ENCODE measurements at regions not wholly inside any gene's neighbourhood (a gene's known extent, or its start where the extent isn't known, plus 50 kb on each side); places are given as distances from the start of the nearest gene placed in this dataset.

GRCh38 chr21:16674949-16675348 is 837.9 kb upstream of the CXADR start:
- no peaks in the 10 kb centered on the region for H3K36me3 ChIP-seq

GRCh38 chr21:16676391-16676790 is 836.5 kb upstream of the CXADR start:
- H3K27ac ChIP-seq: no peak overlapping the region
- no peak for DNase-seq
- TF ChIP-seq CTCF (IDR thresholded peaks at IDR 0.05): no peak
- TF ChIP-seq POLR2A (IDR thresholded peaks at IDR 0.05): no peak
- peaks cover 8 to 26% of the 10 kb centered on the region in 2 donors for H3K4me1 ChIP-seq
- H3K27me3 ChIP-seq: no peaks in the 10 kb centered on the region
- H3K36me3 ChIP-seq: no peaks in the 10 kb centered on the region
- H3K9me3 ChIP-seq: no peaks in the 10 kb centered on the region
- 54 to 60% methylated on average over 3 of the region's 3 CpGs for WGBS, 2 donors
- H3K4me3 ChIP-seq (replicated peaks in 1 of 3): no peak overlapping the region
- intact Hi-C loops (cut with DNase I): no loop called here

More at GRCh38 chr21:16674949-16675348, 837.9 kb upstream of the CXADR start:
- WGBS, 2 donors: 92 to 97% methylated on average over 2 of the region's 2 CpGs
- Histone ChIP-seq H3K27me3 (no peaks in the 10 kb centered on the region), H3K9me3 (no peaks in the 10 kb centered on the region), H3K4me3 (replicated peaks in 1 of 3) (no peak overlapping the region), H3K27ac (no peak overlapping the region), H3K4me1 (peaks cover 8 to 26% of the 10 kb centered on the region in 2 donors)
- TF ChIP-seq CTCF (IDR thresholded peaks at IDR 0.05): no peak
- no peak for TF ChIP-seq POLR2A (IDR thresholded peaks at IDR 0.05)
- intact Hi-C loops (cut with DNase I): no loop called here
- DNase-seq: no peak

DNA sequence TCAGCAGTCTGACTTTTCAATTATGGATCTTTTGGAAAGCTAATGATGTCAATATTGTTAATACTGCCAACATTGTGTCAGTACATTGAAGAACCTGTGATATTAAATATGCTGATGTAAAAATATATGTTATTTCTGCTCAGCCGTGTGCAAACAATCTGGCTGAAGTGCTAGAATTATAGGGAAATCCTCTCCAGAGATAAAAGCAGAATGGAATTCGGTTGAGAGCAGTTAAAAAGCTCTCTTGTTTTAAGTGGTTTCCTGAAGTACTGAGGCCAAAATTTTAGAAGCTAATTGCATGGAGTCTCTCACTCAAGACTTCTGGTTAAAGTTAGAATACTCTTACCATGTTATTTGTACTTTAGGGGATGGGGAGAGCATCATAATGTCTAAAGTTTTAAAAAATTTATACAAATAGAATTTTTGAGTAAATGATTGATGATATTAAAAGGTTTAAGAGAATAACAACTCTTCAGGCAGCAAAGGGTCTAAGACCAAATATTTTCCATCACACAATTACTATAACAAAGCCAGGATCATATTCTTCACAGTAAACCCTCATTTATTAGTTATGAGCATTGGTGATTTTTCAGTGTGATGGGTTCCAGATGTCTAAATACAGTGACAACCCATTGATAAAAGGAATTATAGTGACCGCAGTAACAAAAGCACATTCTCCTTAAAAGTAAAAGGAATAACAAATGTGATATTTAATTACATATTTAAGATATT is 834.2 kb upstream of the CXADR start:
- Histone ChIP-seq H3K36me3 (no peaks in the 10 kb centered on the region), H3K4me1 (peaks cover 8 to 26% of the 10 kb centered on the region in 2 donors), H3K4me3 (replicated peaks in 1 of 3) (no peak overlapping the region), H3K27me3 (no peaks in the 10 kb centered on the region), H3K9me3 (no peaks in the 10 kb centered on the region), H3K27ac (no peak overlapping the region)
- TF ChIP-seq POLR2A (IDR thresholded peaks at IDR 0.05): no peak
- TF ChIP-seq CTCF (IDR thresholded peaks at IDR 0.05): no peak
- intact Hi-C loops (cut with DNase I): no loop called here
- DNase-seq: no peak
- 31 to 37% methylated on average over 3 of the region's 3 CpGs for WGBS, 2 donors

GRCh38 chr21:16695074-16695473 is 817.8 kb upstream of the CXADR start:
- Histone ChIP-seq H3K4me3 (replicated peaks in 1 of 3) (no peak overlapping the region), H3K27ac (no peak overlapping the region), H3K4me1 (no peaks in the 10 kb centered on the region), H3K36me3 (no peaks in the 10 kb centered on the region), H3K9me3 (no peaks in the 10 kb centered on the region), H3K27me3 (no peaks in the 10 kb centered on the region)
- DNase-seq: no peak
- 86 to 91% methylated on average over 1 to 2 of the region's 2 CpGs for WGBS, 2 donors
- TF ChIP-seq CTCF (IDR thresholded peaks at IDR 0.05) (no peak), POLR2A (IDR thresholded peaks at IDR 0.05) (no peak)
- intact Hi-C loops (cut with DNase I): no loop called here

DNA sequence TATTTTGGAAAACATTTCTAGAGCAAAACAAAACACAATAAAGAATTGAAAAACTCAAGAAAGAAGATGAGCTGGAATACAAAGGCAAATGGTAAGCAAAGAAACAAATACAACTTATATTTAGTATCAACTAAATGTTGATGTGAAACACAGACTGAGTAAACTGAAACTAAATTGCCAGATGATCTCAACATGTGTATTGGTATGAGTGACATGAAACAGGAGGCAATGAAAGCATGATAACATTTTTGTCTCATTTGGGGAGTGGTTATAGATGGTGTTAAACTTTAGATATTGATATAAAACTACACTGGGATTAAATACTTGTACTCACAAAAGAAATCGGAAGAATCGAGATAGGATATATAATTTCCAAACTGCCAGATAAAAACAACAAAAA is 805.6 kb upstream of the CXADR start:
- 93 to 96% methylated on average over 2 of the region's 2 CpGs for WGBS, 2 donors
- DNase-seq: no peak
- H3K36me3 ChIP-seq: no peaks in the 10 kb centered on the region
- no peaks in the 10 kb centered on the region for H3K4me1 ChIP-seq
- no peaks in the 10 kb centered on the region for H3K27me3 ChIP-seq
- no peak overlapping the region for H3K27ac ChIP-seq
- TF ChIP-seq POLR2A (IDR thresholded peaks at IDR 0.05) (no peak), CTCF (IDR thresholded peaks at IDR 0.05) (no peak)
- intact Hi-C loops (cut with DNase I): no loop called here
- no peak overlapping the region for H3K4me3 ChIP-seq (replicated peaks in 1 of 3)
- H3K9me3 ChIP-seq: no peaks in the 10 kb centered on the region
